Ecto neural progenitor cell (in vitro differentiated cells): ENCODE measurements at regions not wholly inside any gene's neighbourhood (a gene's known extent, or its start where the extent isn't known, plus 50 kb on each side); places are given as distances from the start of the nearest gene placed in this dataset.

Experiments used
- DNase-seq: peaks from one replicate; pipeline ENCODE4 v3.0.0-alpha.2; 2018; ENCODE audit warnings: low spot score

GRCh38 chr2:18721038-18721922, 131.9 kb upstream of the NT5C1B start:
- DNase-seq, result no peak

DNA sequence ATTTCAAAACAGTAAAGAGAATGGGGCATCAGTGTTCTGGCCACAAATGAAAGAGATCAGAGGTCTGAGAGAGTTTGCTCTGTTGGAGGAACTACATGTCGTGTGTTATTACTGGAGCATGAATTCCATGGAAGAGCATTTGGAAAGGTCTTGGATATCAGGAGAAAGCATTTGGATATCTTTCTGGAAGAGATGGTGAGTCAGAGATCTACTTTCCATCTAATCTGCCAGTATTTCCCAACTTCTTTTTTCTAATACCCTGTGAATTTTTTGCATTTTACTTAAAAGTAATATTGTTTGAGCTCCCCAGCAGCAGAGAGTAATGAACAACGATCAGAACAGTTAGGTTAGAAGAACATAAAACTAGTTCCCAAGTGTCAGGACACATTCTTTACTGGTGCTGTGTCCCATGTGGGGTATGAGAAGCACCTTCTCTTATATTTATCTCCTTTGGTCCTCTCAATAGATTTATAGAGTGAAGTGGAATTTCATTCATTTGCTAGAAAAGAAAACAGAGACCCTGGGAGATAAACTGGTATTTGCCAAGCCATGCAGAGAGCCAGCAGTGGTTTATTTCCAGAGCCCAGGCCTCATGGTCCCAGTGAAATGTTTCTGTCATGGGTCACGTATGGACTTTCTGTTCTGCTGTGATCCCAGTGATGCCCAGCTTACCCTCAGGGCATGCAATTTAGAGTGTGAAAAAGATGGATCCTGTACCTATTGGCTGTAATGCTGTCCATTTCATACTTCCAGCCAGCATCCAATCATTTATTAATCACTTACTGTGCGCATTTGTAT, 130.8 kb upstream of the NT5C1B start:
- DNase-seq, result no peak

DNA sequence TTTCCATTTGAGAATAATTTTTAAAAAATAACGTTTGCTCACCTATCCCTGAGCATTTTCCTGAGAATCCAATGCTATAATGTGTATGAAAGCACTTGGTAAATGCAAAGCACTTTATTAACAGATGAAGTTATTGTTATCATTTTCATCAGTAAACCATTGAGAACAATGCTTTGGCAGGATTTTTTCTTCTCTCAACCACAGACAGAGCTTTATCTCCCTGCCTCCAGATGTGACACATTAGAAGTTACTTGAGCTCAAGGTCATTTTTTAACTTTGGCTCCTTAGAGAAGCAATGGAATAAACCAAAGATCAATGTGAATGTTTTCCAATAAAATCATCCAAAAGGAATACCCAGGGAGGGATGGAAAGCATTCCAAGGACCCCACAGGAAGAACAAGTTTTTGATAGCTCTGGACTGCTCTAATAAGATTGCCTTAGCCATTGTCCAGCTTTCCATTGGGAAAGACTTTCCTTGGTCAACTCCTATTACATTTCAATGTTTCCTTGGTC, 118.9 kb upstream of the NT5C1B start:
- no peak for DNase-seq

- DNase-seq, result no peak
These were observed 116.6 kb upstream of the NT5C1B start for GRCh38 chr2:18706001-18706400.

GRCh38 chr2:18704276-18704675, 114.9 kb upstream of the NT5C1B start:
- no peak for DNase-seq

DNA sequence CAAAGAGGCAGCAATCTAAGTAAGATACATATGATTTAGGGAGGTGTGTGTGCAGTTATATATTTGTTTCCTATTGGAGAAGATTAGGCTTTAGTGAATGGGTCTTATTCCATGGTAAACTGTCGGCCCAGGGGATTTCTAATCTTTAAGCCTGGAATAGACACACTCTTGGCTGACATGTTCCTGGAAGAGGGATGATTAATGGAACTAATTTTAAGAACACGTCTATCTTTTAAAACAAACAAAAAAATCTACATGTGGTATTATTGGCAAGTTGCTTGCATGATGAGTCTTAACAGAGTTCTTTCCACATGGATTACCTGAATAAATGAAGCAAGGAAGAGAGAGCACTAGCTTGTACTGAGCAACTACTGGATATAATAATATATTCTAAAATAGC, 114.2 kb upstream of the NT5C1B start:
- DNase-seq, result no peak

GRCh38 chr2:18701981-18702380, 112.6 kb upstream of the NT5C1B start:
- DNase-seq, result no peak

- no peak for DNase-seq
These were observed 112.2 kb upstream of the NT5C1B start for GRCh38 chr2:18701546-18701945.

- peak; percentile 53 for DNase-seq
These were observed 101.0 kb upstream of the NT5C1B start for GRCh38 chr2:18690342-18690741.

- no peak for DNase-seq
These were observed 95.1 kb upstream of the NT5C1B start for GRCh38 chr2:18684206-18685038.

DNA sequence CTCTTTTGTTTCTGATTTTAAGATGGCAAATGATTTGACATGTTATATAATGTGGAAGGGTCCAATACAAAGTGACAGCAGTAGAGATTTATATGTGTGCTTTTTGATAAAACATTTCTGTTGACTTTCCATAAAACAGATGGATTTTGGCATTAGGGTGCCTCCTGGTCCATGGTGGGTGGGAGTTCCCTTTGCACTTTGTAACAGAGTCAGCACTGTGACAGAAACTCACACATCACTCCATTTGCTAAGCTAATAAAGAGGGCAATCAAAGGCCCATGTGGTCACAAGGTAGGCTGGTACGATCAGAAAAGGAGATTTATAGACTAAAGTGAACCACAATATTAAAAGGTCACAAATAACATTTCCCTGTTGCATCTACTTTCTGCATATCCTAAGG, 93.3 kb upstream of the NT5C1B start:
- DNase-seq, result no peak

DNA sequence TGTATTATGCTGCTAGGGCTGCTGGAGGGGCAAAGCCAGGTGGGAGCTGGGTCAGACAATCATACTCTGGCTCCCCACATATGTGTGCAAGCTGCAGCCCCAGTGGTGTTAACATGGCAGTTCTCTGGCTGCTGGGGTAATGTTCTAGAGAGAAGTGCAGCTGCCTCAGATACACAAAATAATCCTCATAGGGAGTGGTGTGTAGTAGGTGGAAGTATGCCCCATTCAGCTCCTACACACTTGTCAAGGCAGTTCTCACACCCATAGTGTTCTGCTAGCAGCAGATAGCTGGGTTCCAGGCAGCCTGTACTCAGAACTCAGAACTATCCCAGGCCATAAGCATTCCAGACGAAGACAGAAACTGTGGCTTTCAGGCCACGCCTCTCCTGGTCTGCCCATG, 87.9 kb upstream of the NT5C1B start:
- no peak for DNase-seq

- no peak for DNase-seq
These were observed 84.9 kb upstream of the NT5C1B start for GRCh38 chr2:18674309-18674708.

DNA sequence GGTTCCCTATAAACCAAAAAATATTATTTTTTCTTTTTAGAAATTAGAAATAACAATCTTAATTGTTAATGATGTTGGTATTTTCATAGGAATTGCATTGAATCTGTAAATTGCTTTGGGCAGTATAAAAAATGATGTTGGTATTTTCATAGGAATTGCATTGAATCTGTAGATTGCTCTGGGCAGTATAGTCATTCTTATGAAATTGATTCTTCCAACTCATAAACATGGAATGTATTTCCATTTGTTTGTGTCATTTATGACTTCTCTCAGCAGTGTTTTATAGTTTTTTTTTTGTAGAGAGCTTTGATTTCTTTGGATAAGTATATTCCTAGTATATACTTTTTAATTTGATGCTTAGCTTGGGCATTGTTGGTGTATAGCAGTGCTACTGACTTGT, 82.0 kb upstream of the NT5C1B start:
- no peak for DNase-seq

- no peak for DNase-seq
These were observed 78.9 kb upstream of the NT5C1B start for GRCh38 chr2:18668221-18668620.

DNA sequence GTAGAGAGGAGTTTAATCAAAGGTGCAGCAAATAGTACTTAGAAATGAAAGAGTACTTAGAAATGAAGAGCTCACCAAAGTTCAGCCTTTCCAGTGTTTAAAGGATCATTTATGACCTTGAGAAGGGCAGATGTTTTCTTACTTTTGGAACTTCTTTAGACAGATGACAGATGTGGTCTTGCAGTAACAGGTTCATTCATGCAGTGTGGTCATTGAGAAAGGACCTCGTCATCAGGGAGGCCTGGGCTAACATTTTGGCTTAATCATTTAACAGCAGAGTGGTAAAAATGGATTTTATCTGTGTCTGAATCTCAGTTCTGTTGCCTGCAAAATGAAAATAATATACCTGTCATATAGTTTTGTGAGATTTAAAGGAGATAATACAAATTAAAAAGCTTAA, 75.1 kb upstream of the NT5C1B start:
- DNase-seq, result no peak

GRCh38 chr2:18663861-18664260, 74.5 kb upstream of the NT5C1B start:
- no peak for DNase-seq

DNA sequence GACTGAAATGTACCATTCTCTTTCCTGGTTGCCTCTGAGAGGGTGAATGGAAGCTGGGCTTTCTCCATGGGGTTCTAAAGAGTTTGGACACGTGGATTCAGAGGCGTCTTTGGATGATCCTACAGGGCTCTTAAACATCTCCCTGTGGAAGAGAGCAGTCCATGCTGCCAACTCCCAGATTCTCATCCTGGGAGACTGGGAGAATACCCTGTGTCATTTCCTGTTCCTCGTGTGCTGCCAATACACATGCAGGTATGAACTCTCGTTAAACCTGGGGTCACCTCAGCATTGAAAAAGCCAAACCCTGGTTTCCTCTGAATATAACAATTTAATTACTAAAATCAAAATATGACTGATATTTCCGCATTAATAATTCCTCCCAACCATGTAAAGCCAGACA, 73.3 kb upstream of the NT5C1B start:
- DNase-seq, result no peak

- DNase-seq, result no peak
These were observed 70.5 kb upstream of the NT5C1B start for GRCh38 chr2:18659915-18660314.

- DNase-seq, result no peak
These were observed 66.7 kb upstream of the NT5C1B start for GRCh38 chr2:18656048-18656447.

GRCh38 chr2:18651842-18652774, 62.7 kb upstream of the NT5C1B start:
- no peak for DNase-seq
